SK-N-SH treated with all-trans-retinoic acid at 6 μM for 48 hours (cell line): ENCODE measurements at regions not wholly inside any gene's neighbourhood (a gene's known extent, or its start where the extent isn't known, plus 50 kb on each side); places are given as distances from the start of the nearest gene placed in this dataset.

Experiments
- ATAC-seq: fragments of 200-7000 bp; cut with Tn5 transposase; 3 replicates; pipeline ENCODE4 v1.9.1; 2020; ENCODE audit warnings: mild to moderate bottlenecking, moderate library complexity
- ISL1 ChIP-seq: fragments of 250-450 bp; sonication (Bioruptor Pico); IDR thresholded peaks from 2 replicates; pipeline ENCODE4 v2.1.2; 2022; ENCODE audit warnings: mild to moderate bottlenecking, moderate library complexity
- OSR1 ChIP-seq: fragments of 250-450 bp; sonication (Bioruptor Pico); IDR thresholded peaks from 2 replicates; pipeline ENCODE4 v1.8.0; 2022; ENCODE audit warnings: moderate library complexity, mild to moderate bottlenecking, inconsistent platforms
- PATZ1 ChIP-seq: fragments of 250-450 bp; sonication (Bioruptor Pico); IDR thresholded peaks from 2 replicates; pipeline ENCODE4 v1.8.0; 2020; ENCODE audit warnings: mild to moderate bottlenecking, moderate library complexity, borderline replicate concordance
- ZNF565 ChIP-seq: fragments of 450-650 bp; formaldehyde crosslinking; conservative IDR thresholded peaks from 2 replicates; pipeline ENCODE4 v1.5.0; 2020; ENCODE audit warnings: low read depth, mild to moderate bottlenecking, moderate library complexity
- ZNF8 ChIP-seq: fragments of 450-650 bp; formaldehyde crosslinking; IDR thresholded peaks from 2 replicates; pipeline ENCODE4 v1.5.0; 2020; ENCODE audit warnings: mild to moderate bottlenecking, moderate library complexity

GRCh38 chr6:4018171-4018923, 60.6 kb downstream of the FAM217A start:
- no peak for TF ChIP-seq OSR1 (CRISPR knock-in tag)
- TF ChIP-seq ISL1 (CRISPR knock-in tag): no peak
- peak; percentile 40; the same call in 1 of the 2 replicates for TF ChIP-seq PATZ1
- no peak for TF ChIP-seq ZNF8
- no peak for TF ChIP-seq ZNF565 (CRISPR knock-in tag)
- peak; percentile 73 for ATAC-seq
